AG04450 (cell line): ENCODE measurements at regions not wholly inside any gene's neighbourhood (a gene's known extent, or its start where the extent isn't known, plus 50 kb on each side); places are given as distances from the start of the nearest gene placed in this dataset.
"Not testable (repeated sequence)": the region's sequence is repeated elsewhere in the genome, so short reads cannot be mapped to it uniquely, and the experiment has no call there.

Experiments used
- CTCF ChIA-PET: fragments of 300-600, 350-600 bp; formaldehyde crosslinking; extraction: SDS; loops from one replicate; lab custom pipeline; 2022; ENCODE audit warnings: antibody characterized with exemption, inconsistent platforms; lab: Charles Lee
- POLR2A ChIA-PET: fragments of 350-600 bp; formaldehyde crosslinking; extraction: SDS; loops from one replicate; lab custom pipeline; 2021; ENCODE audit warnings: antibody characterized with exemption, inconsistent platforms; lab: Yijun Ruan, JAX
- DNase-seq: peaks from one replicate; pipeline ENCODE4 v3.0.0-alpha.2; 2011; ENCODE audit warnings: low read depth, low spot score
- H3K27ac ChIP-seq: one replicate; pipeline ENCODE4 v1.5.1; 2012; ENCODE audit warnings: low read depth, low read length, control low read depth
- H3K27me3 ChIP-seq: one replicate; pipeline ENCODE4 v1.6.0; 2012; ENCODE audit warnings: low read length; ENCODE audit not compliant: control insufficient read depth, insufficient read depth
- H3K4me3 ChIP-seq: 2 replicates; pipeline ENCODE4 v1.5.1; 2011; ENCODE audit warnings: mild to moderate bottlenecking, low read depth, low read length, control low read depth
- H3K9me3 ChIP-seq: 2 replicates; pipeline ENCODE4 v1.5.1; 2012; ENCODE audit warnings: low read length; ENCODE audit not compliant: control insufficient read depth, insufficient read depth
- CTCF ChIP-seq: IDR thresholded peaks from 2 replicates; pipeline ENCODE4 v1.5.1; 2011; ENCODE audit warnings: low read depth, low read length, control low read depth, inconsistent platforms

- Histone ChIP-seq H3K27me3 (no peaks in the 10 kb centered on the region), H3K9me3 (peaks cover 3% of the 10 kb centered on the region; the same call in 1 of the 2 replicates), H3K27ac (no peak overlapping the region), H3K4me3 (no peak overlapping the region)
- no peak for TF ChIP-seq CTCF
- no peak for DNase-seq
- ChIA-PET POLR2A (no interaction called here), CTCF (no interaction called here)
These were observed 982.8 kb upstream of the ROBO1 start for GRCh38 chr3:80750637-80751036.

GRCh38 chr3:80734920-80735319 lies 967.1 kb upstream of the ROBO1 start:
- no peaks in the 10 kb centered on the region for H3K27me3 ChIP-seq
- ChIA-PET POLR2A (no interaction called here), CTCF (no interaction called here)

GRCh38 chr3:80734483-80734882 lies 966.7 kb upstream of the ROBO1 start:
- TF ChIP-seq CTCF, result no peak
- DNase-seq, result no peak
- Histone ChIP-seq H3K9me3 (peaks cover 3% of the 10 kb centered on the region; the same call in 1 of the 2 replicates), H3K4me3 (no peak overlapping the region), H3K27ac (no peak overlapping the region), H3K27me3 (no peaks in the 10 kb centered on the region)
- ChIA-PET POLR2A (no interaction called here), CTCF (no interaction called here)

More at GRCh38 chr3:80734920-80735319, 967.1 kb upstream of the ROBO1 start:
- no peak overlapping the region for H3K4me3 ChIP-seq
- H3K9me3 ChIP-seq, result peaks cover 3% of the 10 kb centered on the region; the same call in 1 of the 2 replicates
- H3K27ac ChIP-seq, result no peak overlapping the region
- no peak for DNase-seq
- TF ChIP-seq CTCF, result no peak

GRCh38 chr3:80733522-80734176 lies 965.9 kb upstream of the ROBO1 start:
- DNase-seq, result no peak
- Histone ChIP-seq H3K4me3 (no peak overlapping the region), H3K9me3 (no peaks in the 10 kb centered on the region), H3K27me3 (no peaks in the 10 kb centered on the region), H3K27ac (no peak overlapping the region)
- POLR2A ChIA-PET, result no interaction called here
- no peak for TF ChIP-seq CTCF
- CTCF ChIA-PET, result no interaction called here

- CTCF ChIA-PET, POLR2A ChIA-PET, DNase-seq, H3K4me3 ChIP-seq, H3K27ac ChIP-seq, H3K27me3 ChIP-seq, H3K9me3 ChIP-seq: not testable (repeated sequence)
These were observed 959.8 kb upstream of the ROBO1 start for GRCh38 chr3:80727561-80727960.

- H3K27me3 ChIP-seq, H3K4me3 ChIP-seq, DNase-seq, POLR2A ChIA-PET, H3K27ac ChIP-seq, CTCF ChIA-PET: not testable (repeated sequence)
- peaks cover 18% of the 10 kb centered on the region; the same call in 1 of the 2 replicates for H3K9me3 ChIP-seq
These were observed 942.0 kb upstream of the ROBO1 start for GRCh38 chr3:80709597-80710322.
